OCI-LY7 (cell line): ENCODE measurements at regions not wholly inside any gene's neighbourhood (a gene's known extent, or its start where the extent isn't known, plus 50 kb on each side); places are given as distances from the start of the nearest gene placed in this dataset.

ENCODE experiments used
- BruUV-seq: library from RNA; stranded (reverse); fragments of 400-500 nt; replicated peaks from 2 replicates; lab custom pipeline; 2021; lab: Mats Ljungman, UMichigan
- CTCF ChIA-PET: fragments of 300-600 bp; sonication (Branson Sonifier 250); formaldehyde crosslinking; loops from one replicate; lab custom pipeline; 2022; ENCODE audit warnings: antibody characterized with exemption; ENCODE audit not compliant: unreplicated experiment; lab: Charles Lee
- POLR2A ChIA-PET: fragments of 300-600 bp; sonication (Branson Sonifier 250); formaldehyde crosslinking; loops from one replicate; lab custom pipeline; 2022; ENCODE audit warnings: antibody characterized with exemption; lab: Charles Lee
- DNase-seq: peaks from one replicate; pipeline ENCODE4 v3.0.0-alpha.2; 2015; ENCODE audit warnings: low spot score
- H2AFZ ChIP-seq: fragments of 200-600 bp; sonication (generic), shearing (Covaris generic); 2 replicates; pipeline ENCODE4 v1.6.1; 2014; ENCODE audit warnings: mild to moderate bottlenecking, antibody characterized with exemption, low read length, moderate library complexity
- H3K27ac ChIP-seq: fragments of 200-600 bp; sonication (generic); 2 replicates; pipeline ENCODE4 v1.5.1; 2014; ENCODE audit warnings: mixed run types, low read depth, mild to moderate bottlenecking, moderate library complexity, low read length, inconsistent platforms; ENCODE audit not compliant: poor library complexity, severe bottlenecking
- H3K36me3 ChIP-seq: fragments of 200-600 bp; sonication (generic); 2 replicates; pipeline ENCODE4 v1.6.1; 2014; ENCODE audit warnings: mild to moderate bottlenecking, antibody characterized with exemption, low read length, moderate library complexity, mixed read lengths; ENCODE audit not compliant: insufficient read depth
- H3K4me1 ChIP-seq: fragments of 200-600 bp; sonication (generic); 2 replicates; pipeline ENCODE4 v1.5.1; 2014; ENCODE audit warnings: mild to moderate bottlenecking, low read length; ENCODE audit not compliant: insufficient read depth, poor library complexity, severe bottlenecking
- H3K4me2 ChIP-seq: fragments of 200-600 bp; sonication (generic); 2 replicates; pipeline ENCODE4 v1.6.1; 2014; ENCODE audit warnings: mild to moderate bottlenecking, low read length
- H3K4me3 ChIP-seq: fragments of 200-600 bp; sonication (generic); 2 replicates; pipeline ENCODE4 v1.5.1; 2014; ENCODE audit warnings: mild to moderate bottlenecking, low read depth, low read length; ENCODE audit not compliant: poor library complexity, severe bottlenecking
- H3K79me2 ChIP-seq: fragments of 200-600 bp; sonication (generic); 2 replicates; pipeline ENCODE4 v1.6.1; 2016; ENCODE audit warnings: low read depth, mild to moderate bottlenecking, low read length, moderate library complexity, mixed read lengths; ENCODE audit not compliant: insufficient read depth
- H3K9me2 ChIP-seq: fragments of 200-600 bp; sonication (generic); 2 replicates; pipeline ENCODE4 v1.6.1; 2016; ENCODE audit warnings: mild to moderate bottlenecking, low read length, mixed read lengths; ENCODE audit not compliant: insufficient read depth
- H3K9me3 ChIP-seq: fragments of 200-600 bp; sonication (generic); 2 replicates; pipeline ENCODE4 v1.6.1; 2014; ENCODE audit warnings: mild to moderate bottlenecking, mixed run types, low read length, mixed read lengths
- H4K20me1 ChIP-seq: fragments of 200-600 bp; sonication (generic); 2 replicates; pipeline ENCODE4 v1.6.1; 2014; ENCODE audit warnings: mild to moderate bottlenecking, antibody characterized with exemption, low read length, moderate library complexity, mixed read lengths; ENCODE audit not compliant: insufficient read depth
- CTCF ChIP-seq: fragments of 200-600 bp; sonication (generic); conservative IDR thresholded peaks from 2 replicates; pipeline ENCODE4 v1.5.1; 2014; ENCODE audit warnings: mild to moderate bottlenecking, antibody characterized with exemption, low read length, moderate library complexity, mixed read lengths
- EZH2phosphoT487 ChIP-seq: fragments of 200-600 bp; sonication (generic); IDR thresholded peaks from 2 replicates; pipeline ENCODE4 v1.6.1; 2018; ENCODE audit warnings: low read depth, borderline replicate concordance, mild to moderate bottlenecking, mixed run types, antibody characterized with exemption, low read length, moderate library complexity, mixed read lengths
- intact Hi-C: fragments of 100-400 bp; cut with micrococcal nuclease; formaldehyde crosslinking; loops from one replicate; pipeline ENCODE4 v1.10.0; 2022; ENCODE audit not compliant: unreplicated experiment

GRCh38 chr1:4935807-4936206 is 281.4 kb downstream of the AJAP1 start:
- H2AFZ ChIP-seq, result no peak overlapping the region
- no peak overlapping the region for H3K27ac ChIP-seq
- ChIA-PET CTCF (no interaction called here), POLR2A (no interaction called here)
- no peaks in the 10 kb centered on the region for H3K9me3 ChIP-seq
- no peaks in the 10 kb centered on the region for H4K20me1 ChIP-seq
- H3K4me3 ChIP-seq, result no peak overlapping the region
- TF ChIP-seq EZH2phosphoT487, result no peak
- TF ChIP-seq CTCF, result no peak
- no peaks in the 10 kb centered on the region for H3K36me3 ChIP-seq
- no TSS peak for BruUV-seq
- no peak for DNase-seq
- intact Hi-C loops, result no loop called here
- no peaks in the 10 kb centered on the region for H3K9me2 ChIP-seq
- no peaks in the 10 kb centered on the region for H3K4me1 ChIP-seq
- no peaks in the 10 kb centered on the region for H3K79me2 ChIP-seq
- H3K4me2 ChIP-seq, result no peak overlapping the region

- no TSS peak for BruUV-seq
- no peaks in the 10 kb centered on the region for H3K79me2 ChIP-seq
- ChIA-PET POLR2A (no interaction called here), CTCF (no interaction called here)
- H3K9me3 ChIP-seq, result no peaks in the 10 kb centered on the region
- no peak overlapping the region for H3K4me3 ChIP-seq
- no peaks in the 10 kb centered on the region for H3K36me3 ChIP-seq
- H3K4me2 ChIP-seq, result no peak overlapping the region
- DNase-seq, result no peak
- no peaks in the 10 kb centered on the region for H3K4me1 ChIP-seq
- no peak for TF ChIP-seq EZH2phosphoT487
- TF ChIP-seq CTCF, result no peak
- H3K9me2 ChIP-seq, result no peaks in the 10 kb centered on the region
- H2AFZ ChIP-seq, result no peak overlapping the region
- intact Hi-C loops, result no loop called here
- H4K20me1 ChIP-seq, result no peaks in the 10 kb centered on the region
- H3K27ac ChIP-seq, result no peak overlapping the region
These were observed 278.8 kb downstream of the AJAP1 start for GRCh38 chr1:4933232-4933631.

- Histone ChIP-seq H3K9me2 (no peaks in the 10 kb centered on the region), H3K79me2 (no peaks in the 10 kb centered on the region), H3K4me3 (no peak overlapping the region), H4K20me1 (no peaks in the 10 kb centered on the region), H3K4me2 (no peak overlapping the region), H3K9me3 (no peaks in the 10 kb centered on the region), H3K27ac (no peak overlapping the region), H2AFZ (no peak overlapping the region), H3K36me3 (no peaks in the 10 kb centered on the region), H3K4me1 (no peaks in the 10 kb centered on the region)
- CTCF ChIA-PET, result no interaction called here
- DNase-seq, result no peak
- BruUV-seq, result no TSS peak
- intact Hi-C loops, result no loop called here
- POLR2A ChIA-PET, result no interaction called here
- TF ChIP-seq CTCF (no peak), EZH2phosphoT487 (no peak)
These were observed 278.1 kb downstream of the AJAP1 start for GRCh38 chr1:4932311-4933030.
